ENCODE measurements at regions not wholly inside any gene's neighbourhood (a gene's known extent, or its start where the extent isn't known, plus 50 kb on each side); places are given as distances from the start of the nearest gene placed in this dataset.

DNA sequence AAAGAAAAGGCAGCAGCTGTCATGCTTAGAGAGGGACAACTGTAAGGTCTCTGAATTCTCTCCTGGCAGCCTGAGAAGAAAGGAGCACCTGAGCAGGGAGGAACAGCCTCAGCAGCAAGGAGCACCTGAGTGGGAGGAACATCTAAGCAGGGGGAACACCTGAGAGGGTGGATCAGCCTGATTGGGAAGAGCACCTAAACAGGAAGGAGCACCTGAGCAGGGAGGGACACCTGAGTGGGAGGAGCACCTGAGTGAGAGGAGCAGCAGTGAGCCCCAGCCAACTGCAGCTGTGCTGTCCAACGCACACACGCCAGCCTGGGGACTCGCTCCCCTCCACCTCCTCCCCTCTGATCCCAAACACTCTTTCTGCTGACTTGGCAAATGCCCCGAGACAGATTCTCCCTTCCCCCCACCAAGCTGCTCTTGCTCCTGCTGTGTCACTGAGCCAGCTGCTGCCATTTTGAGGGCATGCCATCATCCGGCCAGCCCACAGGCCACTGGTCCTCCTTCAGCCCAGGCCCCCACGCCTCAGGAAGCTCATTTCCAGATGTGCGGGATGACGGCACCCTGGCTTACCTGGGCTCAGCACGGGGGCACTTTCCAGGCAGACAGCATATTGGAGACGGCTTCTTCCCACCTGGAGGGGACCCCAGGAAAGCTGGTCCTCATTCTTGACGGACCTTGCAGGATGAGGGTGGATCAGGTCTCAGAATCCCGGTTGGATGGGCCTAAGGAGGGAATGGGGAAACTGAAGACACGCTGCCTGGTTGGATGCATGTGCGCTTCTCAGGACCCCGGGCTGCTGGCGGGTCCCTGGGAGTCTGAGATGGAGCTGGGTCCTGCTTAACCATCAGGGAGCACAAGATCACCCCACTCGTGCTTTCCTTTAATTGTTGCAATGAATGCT is 57.7 kb upstream of the RBFOX3 start:
- H3K27ac ChIP-seq (ENCODE audit: insufficient read length, low read depth, low read length) = no peak overlapping the region
- no peak overlapping the region for H3K14ac ChIP-seq (ENCODE audit: insufficient read depth, low read length)
- H3K9me3 Mint-ChIP-seq = peaks cover 8 to 9% of the 10 kb centered on the region in 2 experiments
- H3K23me2 ChIP-seq (ENCODE audit: insufficient read length, low read depth, low read length, poor library complexity, severe bottlenecking) = no peaks in the 10 kb centered on the region
- H2BK15ac ChIP-seq (ENCODE audit: low read depth, low read length) = no peak overlapping the region
- H3K4me1 Mint-ChIP-seq = peaks cover 21 to 49% of the 10 kb centered on the region in 2 experiments
- no peak overlapping the region for H3T11ph ChIP-seq (ENCODE audit: low read length)
- H4K20me1 ChIP-seq (ENCODE audit: control insufficient read depth, insufficient read depth, insufficient read length) = no peaks in the 10 kb centered on the region
- H3K79me1 ChIP-seq (ENCODE audit: insufficient read depth, low read depth, low read length, poor library complexity, severe bottlenecking) = no peaks in the 10 kb centered on the region
- H4K91ac ChIP-seq (ENCODE audit: insufficient read length, low read depth, low read length) = no peak overlapping the region
- no CpG with 5 or more reads among the region's 17 CpGs for WGBS (ENCODE audit: extremely low coverage, insufficient read length, low lambda C conversion rate)
- H3K9ac ChIP-seq (ENCODE audit: extremely low read depth, insufficient read length, low read length) = no peak overlapping the region
- H4K5ac ChIP-seq (ENCODE audit: insufficient read length, low read depth, low read length) = no peak overlapping the region
- no peak overlapping the region for H3K4me2 ChIP-seq (ENCODE audit: insufficient read depth, insufficient read length, low read length)
- peaks cover 43% of the 10 kb centered on the region for H3K27me3 Mint-ChIP-seq (ENCODE audit: low read depth)
- no peak overlapping the region for H3K4ac ChIP-seq (ENCODE audit: low read depth, low read length)
- peaks cover 2% of the 10 kb centered on the region; the same call in 1 of the 2 replicates for H3K27me3 ChIP-seq (ENCODE audit: insufficient read depth, low read length)
- H3K27ac Mint-ChIP-seq = peak overlapping the region in 1 of 3 experiments; percentile 89; a peak in 1 of 7 replicates
- H3K9me3 ChIP-seq (ENCODE audit: control insufficient read depth, low read depth, low read length) = no peaks in the 10 kb centered on the region
- no peak overlapping the region for H2BK120ac ChIP-seq (ENCODE audit: low read depth, low read length, poor library complexity, severe bottlenecking)
- no peak overlapping the region for H2BK20ac ChIP-seq (ENCODE audit: low read depth, low read length, poor library complexity, severe bottlenecking)
- H3K18ac ChIP-seq (ENCODE audit: insufficient read length, low read depth, low read length) = no peak overlapping the region
- H3K4me1 ChIP-seq (ENCODE audit: insufficient read depth, low read length) = peaks cover 2% of the 10 kb centered on the region; the same call in 1 of the 2 replicates
- no peak for DNase-seq
- H3K79me2 ChIP-seq (ENCODE audit: insufficient read depth, low read length) = no peaks in the 10 kb centered on the region
- H3K4me3 Mint-ChIP-seq = no peak overlapping the region
- no peak overlapping the region for H2AK5ac ChIP-seq (ENCODE audit: insufficient read length, low read length)
- H3K36me3 Mint-ChIP-seq (ENCODE audit: insufficient read depth in 1 of 3, low read depth in 3 of 3) = peaks cover 3 to 6% (median 3%) of the 10 kb centered on the region in 3 experiments
- H3K56ac ChIP-seq (ENCODE audit: insufficient read length, low read depth, low read length) = no peak overlapping the region
- no peak overlapping the region for H2AFZ ChIP-seq (ENCODE audit: low read length)
- no peak overlapping the region for H3K23ac ChIP-seq (ENCODE audit: insufficient read length, low read depth, low read length)
- TF ChIP-seq, protein P1, sequence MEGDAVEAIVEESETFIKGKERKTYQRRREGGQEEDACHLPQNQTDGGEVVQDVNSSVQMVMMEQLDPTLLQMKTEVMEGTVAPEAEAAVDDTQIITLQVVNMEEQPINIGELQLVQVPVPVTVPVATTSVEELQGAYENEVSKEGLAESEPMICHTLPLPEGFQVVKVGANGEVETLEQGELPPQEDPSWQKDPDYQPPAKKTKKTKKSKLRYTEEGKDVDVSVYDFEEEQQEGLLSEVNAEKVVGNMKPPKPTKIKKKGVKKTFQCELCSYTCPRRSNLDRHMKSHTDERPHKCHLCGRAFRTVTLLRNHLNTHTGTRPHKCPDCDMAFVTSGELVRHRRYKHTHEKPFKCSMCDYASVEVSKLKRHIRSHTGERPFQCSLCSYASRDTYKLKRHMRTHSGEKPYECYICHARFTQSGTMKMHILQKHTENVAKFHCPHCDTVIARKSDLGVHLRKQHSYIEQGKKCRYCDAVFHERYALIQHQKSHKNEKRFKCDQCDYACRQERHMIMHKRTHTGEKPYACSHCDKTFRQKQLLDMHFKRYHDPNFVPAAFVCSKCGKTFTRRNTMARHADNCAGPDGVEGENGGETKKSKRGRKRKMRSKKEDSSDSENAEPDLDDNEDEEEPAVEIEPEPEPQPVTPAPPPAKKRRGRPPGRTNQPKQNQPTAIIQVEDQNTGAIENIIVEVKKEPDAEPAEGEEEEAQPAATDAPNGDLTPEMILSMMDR (conservative IDR thresholded peaks at IDR 0.05) = no peak
- H4K8ac ChIP-seq (replicated peaks; ENCODE audit: insufficient read length, low read depth, low read length) = no peak overlapping the region
- H2BK5ac ChIP-seq (ENCODE audit: insufficient read length, low read length) = no peak overlapping the region
- H2BK12ac ChIP-seq (ENCODE audit: insufficient read length, low read depth, low read length) = no peak overlapping the region
